ENCODE measurements at regions not wholly inside any gene's neighbourhood (a gene's known extent, or its start where the extent isn't known, plus 50 kb on each side); places are given as distances from the start of the nearest gene placed in this dataset.

- TF ChIP-seq CTCF (conservative IDR thresholded peaks at IDR 0.05; ENCODE audit: low read depth, low read length) = no peak
- TF ChIP-seq EZH2 (IDR thresholded peaks at IDR 0.05; ENCODE audit: low read length, unreplicated experiment) = no peak
- TF ChIP-seq EZH2phosphoT487 (IDR thresholded peaks at IDR 0.05; ENCODE audit: borderline replicate concordance, low read length) = no peak
Measured at GRCh38 chr2:155010925-155011324, 312.4 kb downstream of the KCNJ3 start.
